Thyroid gland (tissue), 4 donors: ENCODE measurements at regions not wholly inside any gene's neighbourhood (a gene's known extent, or its start where the extent isn't known, plus 50 kb on each side); places are given as distances from the start of the nearest gene placed in this dataset.

Source experiments
- DNase-seq, 2 donors: peaks; one replicate each; pipeline ENCODE4 v3.0.0-alpha.2; 2019
- H3K27ac ChIP-seq, 3 donors: fragments of 200-600 bp; sonication (generic); 1 replicate in 2 of 3; 2 replicates in 1 of 3; pipeline ENCODE4 v1.5.1; 2016 to 2019; ENCODE audit warnings: mild to moderate bottlenecking in 1 of 3, moderate library complexity in 1 of 3
- H3K27me3 ChIP-seq: fragments of 200-600 bp; sonication (generic); one replicate; pipeline ENCODE4 v1.5.1; 2019
- H3K36me3 ChIP-seq, 2 donors: fragments of 200-600 bp; sonication (generic); one replicate each; pipeline ENCODE4 v1.5.1; 2016 to 2019
- H3K4me1 ChIP-seq, 2 donors: fragments of 200-600 bp; sonication (generic); one replicate each; pipeline ENCODE4 v1.5.1; 2017 to 2019
- H3K4me3 ChIP-seq, 3 donors: fragments of 200-600 bp; sonication (generic); replicated peaks in 1 of 3; 1 replicate in 2 of 3; 2 replicates in 1 of 3; pipeline ENCODE4 v1.5.1; 2016; ENCODE audit warnings: mild to moderate bottlenecking in 1 of 3
- H3K9me3 ChIP-seq: fragments of 200-600 bp; sonication (generic); one replicate; pipeline ENCODE4 v1.5.1; 2017
- POLR2A ChIP-seq, 2 donors: fragments of 450-650 bp; IDR thresholded peaks; one replicate each; pipeline ENCODE4 v1.6.1; 2017; ENCODE audit warnings: antibody characterized with exemption in 2 of 2, mild to moderate bottlenecking in 2 of 2, moderate library complexity in 1 of 2
- WGBS, 2 donors: methylation state at CpG; one replicate each; pipeline ENCODE4 v1.1.5; 2017; 5-methylcytosine and 5-hydroxymethylcytosine counted together
- intact Hi-C: fragments of 100-400 bp; cut with DNase I; formaldehyde crosslinking; loops from one replicate; pipeline ENCODE4 v1.15.1; 2023
- TF ChIP-seq, protein P1 (sequence below), 6 experiments: fragments of 200-600 bp in 3 of 6; fragments of 450-650 bp in 3 of 6; sonication (generic) in 3 of 6; IDR thresholded peaks; one replicate each; pipeline ENCODE4 v1.5.1; 2016 to 2019; ENCODE audit warnings: antibody characterized with exemption in 6 of 6, mild to moderate bottlenecking in 2 of 6, inconsistent platforms in 1 of 6, moderate library complexity in 1 of 6

DNA sequence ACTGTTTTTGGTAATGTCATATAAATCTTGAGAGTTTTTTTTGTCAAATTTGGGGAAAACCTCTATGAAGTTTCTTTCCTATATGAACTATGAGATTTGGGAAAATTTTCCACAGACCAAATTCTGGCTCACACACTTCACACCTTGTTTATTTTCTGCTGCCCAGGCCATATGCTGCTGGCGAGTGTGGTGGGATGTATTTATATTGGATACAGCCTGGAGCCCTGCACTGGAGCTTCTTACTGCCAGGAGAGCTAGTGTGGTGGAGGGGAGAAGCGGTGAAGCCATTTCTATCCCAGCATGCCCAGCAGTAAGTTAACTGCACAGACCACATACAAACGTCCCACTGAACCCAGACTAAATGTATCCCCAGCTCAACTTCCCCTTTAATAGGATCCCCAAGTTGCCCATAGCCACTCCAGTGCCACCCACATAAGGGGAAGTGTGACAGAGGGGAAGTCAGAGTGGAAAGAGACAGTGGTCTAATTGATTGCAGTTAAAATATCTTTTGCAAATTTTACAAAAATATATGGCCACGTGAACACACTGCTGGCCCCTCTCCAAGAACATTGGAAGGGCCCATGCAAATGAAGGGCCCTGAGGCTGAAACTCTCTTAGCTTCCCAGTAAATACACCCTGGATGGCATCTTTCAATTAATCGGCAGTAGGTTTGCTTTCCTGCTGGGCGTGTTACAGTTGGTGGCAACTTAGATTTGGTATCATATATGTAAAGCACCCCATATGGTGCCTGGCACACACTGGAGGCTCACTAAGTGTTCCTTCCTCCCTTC is 146.6 kb upstream of the ITGA6 start:
- H3K4me3 ChIP-seq, result no peak overlapping the region
- H3K27me3 ChIP-seq, result no peaks in the 10 kb centered on the region
- peaks cover 6 to 8% of the 10 kb centered on the region in 2 donors for H3K4me1 ChIP-seq
- WGBS, 2 donors, result 69 to 75% methylated on average over 5 to 6 of the region's 6 CpGs
- intact Hi-C loops, result no loop called here
- TF ChIP-seq POLR2A (IDR thresholded peaks at IDR 0.05), result no peak
- TF ChIP-seq, protein P1, sequence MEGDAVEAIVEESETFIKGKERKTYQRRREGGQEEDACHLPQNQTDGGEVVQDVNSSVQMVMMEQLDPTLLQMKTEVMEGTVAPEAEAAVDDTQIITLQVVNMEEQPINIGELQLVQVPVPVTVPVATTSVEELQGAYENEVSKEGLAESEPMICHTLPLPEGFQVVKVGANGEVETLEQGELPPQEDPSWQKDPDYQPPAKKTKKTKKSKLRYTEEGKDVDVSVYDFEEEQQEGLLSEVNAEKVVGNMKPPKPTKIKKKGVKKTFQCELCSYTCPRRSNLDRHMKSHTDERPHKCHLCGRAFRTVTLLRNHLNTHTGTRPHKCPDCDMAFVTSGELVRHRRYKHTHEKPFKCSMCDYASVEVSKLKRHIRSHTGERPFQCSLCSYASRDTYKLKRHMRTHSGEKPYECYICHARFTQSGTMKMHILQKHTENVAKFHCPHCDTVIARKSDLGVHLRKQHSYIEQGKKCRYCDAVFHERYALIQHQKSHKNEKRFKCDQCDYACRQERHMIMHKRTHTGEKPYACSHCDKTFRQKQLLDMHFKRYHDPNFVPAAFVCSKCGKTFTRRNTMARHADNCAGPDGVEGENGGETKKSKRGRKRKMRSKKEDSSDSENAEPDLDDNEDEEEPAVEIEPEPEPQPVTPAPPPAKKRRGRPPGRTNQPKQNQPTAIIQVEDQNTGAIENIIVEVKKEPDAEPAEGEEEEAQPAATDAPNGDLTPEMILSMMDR (IDR thresholded peaks at IDR 0.05), result no peak
- DNase-seq, result peak in 1 of 2 donors; percentile 5
- H3K9me3 ChIP-seq, result no peaks in the 10 kb centered on the region
- no peaks in the 10 kb centered on the region for H3K36me3 ChIP-seq
- H3K27ac ChIP-seq, result no peak overlapping the region

- H3K36me3 ChIP-seq, result no peaks in the 10 kb centered on the region
- no peaks in the 10 kb centered on the region for H3K9me3 ChIP-seq
- WGBS, 2 donors, result 89 to 96% methylated on average over 3 of the region's 3 CpGs
- H3K4me3 ChIP-seq, result no peak overlapping the region
- DNase-seq, result no peak
- TF ChIP-seq, protein P1 (IDR thresholded peaks at IDR 0.05), result no peak
- TF ChIP-seq POLR2A (IDR thresholded peaks at IDR 0.05), result no peak
- peaks cover 6 to 8% of the 10 kb centered on the region in 2 donors for H3K4me1 ChIP-seq
- no peak overlapping the region for H3K27ac ChIP-seq
- H3K27me3 ChIP-seq, result no peaks in the 10 kb centered on the region
- intact Hi-C loops, result no loop called here
Observed at GRCh38 chr2:172281648-172282570, 145.5 kb upstream of the ITGA6 start.

DNA sequence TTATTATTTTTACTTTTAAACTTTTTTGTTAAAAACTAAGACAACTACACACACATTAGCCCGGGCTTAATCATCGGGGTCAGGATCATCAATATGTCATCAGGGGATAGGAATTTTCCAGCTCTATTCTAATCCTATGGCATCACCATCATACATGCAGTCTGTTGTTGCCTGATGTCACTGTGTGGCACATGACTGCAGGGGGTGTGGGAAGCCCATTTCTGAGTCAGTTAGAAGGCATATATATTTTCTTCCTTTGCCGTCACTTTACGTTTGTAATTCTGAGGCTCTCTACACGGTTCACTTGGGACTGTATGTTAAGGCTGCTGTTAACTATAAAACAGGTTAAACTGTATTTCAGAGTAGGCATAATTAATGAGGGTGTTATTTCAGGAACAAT is 144.4 kb upstream of the ITGA6 start:
- Histone ChIP-seq H3K9me3 (no peaks in the 10 kb centered on the region), H3K36me3 (no peaks in the 10 kb centered on the region), H3K27ac (no peak overlapping the region), H3K27me3 (no peaks in the 10 kb centered on the region), H3K4me1 (peaks cover 6 to 8% of the 10 kb centered on the region in 2 donors), H3K4me3 (no peak overlapping the region)
- intact Hi-C loops, result no loop called here
- WGBS, 2 donors, result 83 to 87% methylated on average over 5 of the region's 5 CpGs
- DNase-seq, result no peak
- TF ChIP-seq, protein P1 (IDR thresholded peaks at IDR 0.05), result no peak
- no peak for TF ChIP-seq POLR2A (IDR thresholded peaks at IDR 0.05)

GRCh38 chr2:172283476-172283875 is 143.9 kb upstream of the ITGA6 start:
- no peak for TF ChIP-seq POLR2A (IDR thresholded peaks at IDR 0.05)
- TF ChIP-seq, protein P1 (IDR thresholded peaks at IDR 0.05), result no peak
- no peaks in the 10 kb centered on the region for H3K27me3 ChIP-seq
- H3K36me3 ChIP-seq, result no peaks in the 10 kb centered on the region
- no peaks in the 10 kb centered on the region for H3K9me3 ChIP-seq
- 78 to 82% methylated on average over 5 of the region's 5 CpGs for WGBS, 2 donors
- H3K4me3 ChIP-seq, result no peak overlapping the region
- H3K4me1 ChIP-seq, result peaks cover 6 to 8% of the 10 kb centered on the region in 2 donors
- no peak for DNase-seq
- H3K27ac ChIP-seq, result no peak overlapping the region
- intact Hi-C loops, result no loop called here
